SU-DHL-6 (cell line): ENCODE measurements at regions not wholly inside any gene's neighbourhood (a gene's known extent, or its start where the extent isn't known, plus 50 kb on each side); places are given as distances from the start of the nearest gene placed in this dataset.

ENCODE experiments used
- CTCF ChIP-seq: fragments of 200-600 bp; sonication (generic); IDR thresholded peaks from one replicate; pipeline ENCODE4 v1.5.1; 2017; ENCODE audit warnings: antibody characterized with exemption, mild to moderate bottlenecking, low read length, moderate library complexity; ENCODE audit not compliant: insufficient read depth, poor library complexity, severe bottlenecking
- EZH2phosphoT487 ChIP-seq: fragments of 200-600 bp; sonication (generic), shearing (Covaris generic); conservative IDR thresholded peaks from 2 replicates; pipeline ENCODE4 v1.6.1; 2018; ENCODE audit warnings: mild to moderate bottlenecking, antibody characterized with exemption, low read length, moderate library complexity, mixed read lengths

GRCh38 chr1:98090351-98090750 is 169.5 kb upstream of the DPYD start:
- TF ChIP-seq CTCF (no peak), EZH2phosphoT487 (no peak)
